Dedifferentiated amniotic fluid mesenchymal stem cell (primary cell): ENCODE measurements at regions not wholly inside any gene's neighbourhood (a gene's known extent, or its start where the extent isn't known, plus 50 kb on each side); places are given as distances from the start of the nearest gene placed in this dataset.

ENCODE experiments used
- DNase-seq: peaks from one replicate; pipeline ENCODE4 v3.0.0-alpha.2; 2016; ENCODE audit errors: extremely low spot score

- no peak for DNase-seq
Observed at GRCh38 chr14:97350894-97351731, 553.9 kb downstream of the VRK1 start.

- DNase-seq: no peak
Observed at GRCh38 chr14:97353102-97353501, 555.9 kb downstream of the VRK1 start.

GRCh38 chr14:97354119-97354722 lies 557.0 kb downstream of the VRK1 start:
- DNase-seq: no peak

- DNase-seq: no peak
Observed at GRCh38 chr14:97359341-97359740, 562.2 kb downstream of the VRK1 start.

GRCh38 chr14:97361181-97361580 lies 564.0 kb downstream of the VRK1 start:
- no peak for DNase-seq

GRCh38 chr14:97361958-97362357 lies 564.8 kb downstream of the VRK1 start:
- no peak for DNase-seq

GRCh38 chr14:97366400-97366799 lies 569.2 kb downstream of the VRK1 start:
- no peak for DNase-seq

GRCh38 chr14:97367278-97367677 lies 570.1 kb downstream of the VRK1 start:
- DNase-seq: no peak

- DNase-seq: no peak
Observed at GRCh38 chr14:97368049-97368448, 570.9 kb downstream of the VRK1 start.

- no peak for DNase-seq
Observed at GRCh38 chr14:97368900-97369564, 571.9 kb downstream of the VRK1 start.

- no peak for DNase-seq
Observed at GRCh38 chr14:97369901-97370300, 572.7 kb downstream of the VRK1 start.

GRCh38 chr14:97376310-97376709 lies 579.1 kb downstream of the VRK1 start:
- DNase-seq: no peak

GRCh38 chr14:97377550-97377949 lies 580.4 kb downstream of the VRK1 start:
- no peak for DNase-seq

- no peak for DNase-seq
Observed at GRCh38 chr14:97379091-97379531, 581.9 kb downstream of the VRK1 start.

GRCh38 chr14:97380539-97380941 lies 583.4 kb downstream of the VRK1 start:
- no peak for DNase-seq

GRCh38 chr14:97381309-97381708 lies 584.1 kb downstream of the VRK1 start:
- DNase-seq: no peak

- DNase-seq: no peak
Observed at GRCh38 chr14:97382616-97383226, 585.5 kb downstream of the VRK1 start.

GRCh38 chr14:97385727-97386126 lies 588.5 kb downstream of the VRK1 start:
- no peak for DNase-seq

- no peak for DNase-seq
Observed at GRCh38 chr14:97387252-97387874, 590.2 kb downstream of the VRK1 start.

GRCh38 chr14:97388408-97388807 lies 591.2 kb downstream of the VRK1 start:
- no peak for DNase-seq

- DNase-seq: no peak
Observed at GRCh38 chr14:97390096-97390724, 593.0 kb downstream of the VRK1 start.
